Astrocyte (in vitro differentiated cells and primary cell): ENCODE measurements at regions not wholly inside any gene's neighbourhood (a gene's known extent, or its start where the extent isn't known, plus 50 kb on each side); places are given as distances from the start of the nearest gene placed in this dataset.

Source experiments
- DNase-seq: peaks from one replicate; pipeline ENCODE4 v3.0.0-alpha.2; 2010; ENCODE audit warnings: low read depth
- FAIRE-seq: peaks from 2 replicates; lab custom pipeline; 2011; peaks lifted over from hg19 to GRCh38; lab: Jason Lieb, UNC
- H2AFZ ChIP-seq: 2 replicates; pipeline ENCODE4 v1.6.0; 2012; ENCODE audit warnings: low read depth, low read length, inconsistent platforms
- H3K27ac ChIP-seq: 2 replicates; pipeline ENCODE4 v1.5.1; 2011; ENCODE audit warnings: low read depth, low read length, inconsistent platforms
- H3K27me3 ChIP-seq: 2 replicates; pipeline ENCODE4 v1.6.0; 2011; ENCODE audit warnings: low read length, inconsistent platforms; ENCODE audit not compliant: insufficient read depth
- H3K36me3 ChIP-seq: 2 replicates; pipeline ENCODE4 v1.5.1; 2011; ENCODE audit warnings: low read length, inconsistent platforms; ENCODE audit not compliant: insufficient read depth
- H3K4me1 ChIP-seq: 2 replicates; pipeline ENCODE4 v1.5.1; 2011; ENCODE audit warnings: low read length, inconsistent platforms; ENCODE audit not compliant: insufficient read depth
- H3K4me2 ChIP-seq: 2 replicates; pipeline ENCODE4 v1.6.0; 2012; ENCODE audit warnings: low read length, inconsistent platforms
- H3K4me3 ChIP-seq: 2 replicates; pipeline ENCODE4 v1.5.1; 2011; ENCODE audit warnings: low read depth, mild to moderate bottlenecking, low read length, inconsistent platforms; ENCODE audit not compliant: insufficient read depth
- H3K79me2 ChIP-seq: 2 replicates; pipeline ENCODE4 v1.6.0; 2012; ENCODE audit warnings: mild to moderate bottlenecking, low read length, inconsistent platforms; ENCODE audit not compliant: insufficient read depth
- H3K9ac ChIP-seq: 2 replicates; pipeline ENCODE4 v1.6.0; 2012; ENCODE audit warnings: mild to moderate bottlenecking, low read length, inconsistent platforms
- H3K9me3 ChIP-seq: 2 replicates; pipeline ENCODE4 v1.5.1; 2012; ENCODE audit warnings: low read depth, mild to moderate bottlenecking, low read length, inconsistent platforms; ENCODE audit not compliant: insufficient read depth
- H4K20me1 ChIP-seq: 2 replicates; pipeline ENCODE4 v1.6.0; 2012; ENCODE audit warnings: low read length, inconsistent platforms; ENCODE audit not compliant: insufficient read depth
- H3K27ac Mint-ChIP-seq: one replicate; pipeline ENCODE4 v1.8.0; 2021; ENCODE audit warnings: mild to moderate bottlenecking, mixed read lengths; ENCODE audit not compliant: unreplicated experiment
- H3K27me3 Mint-ChIP-seq: one replicate; pipeline ENCODE4 v1.8.0; 2021; ENCODE audit warnings: low read depth, mixed read lengths; ENCODE audit not compliant: unreplicated experiment
- H3K36me3 Mint-ChIP-seq: one replicate; pipeline ENCODE4 v1.8.0; 2021; ENCODE audit warnings: low read depth, mixed read lengths; ENCODE audit not compliant: unreplicated experiment
- H3K4me1 Mint-ChIP-seq: one replicate; pipeline ENCODE4 v1.8.0; 2021; ENCODE audit warnings: low read depth, mixed read lengths; ENCODE audit not compliant: unreplicated experiment
- H3K4me3 Mint-ChIP-seq: one replicate; pipeline ENCODE4 v1.8.0; 2021; ENCODE audit warnings: mild to moderate bottlenecking, moderate library complexity, mixed read lengths; ENCODE audit not compliant: unreplicated experiment
- H3K9me3 Mint-ChIP-seq: one replicate; pipeline ENCODE4 v1.8.0; 2021; ENCODE audit warnings: mild to moderate bottlenecking, mixed read lengths; ENCODE audit not compliant: unreplicated experiment
- CTCF ChIP-seq: IDR thresholded peaks from 2 replicates; pipeline ENCODE4 v1.5.1; 2011; ENCODE audit warnings: low read depth, mild to moderate bottlenecking, inconsistent platforms, low read length, moderate library complexity; ENCODE audit not compliant: insufficient read depth
- EZH2 ChIP-seq: IDR thresholded peaks from 2 replicates; pipeline ENCODE4 v1.6.1; 2012; ENCODE audit warnings: mild to moderate bottlenecking, low read length, inconsistent platforms; ENCODE audit not compliant: insufficient read depth

- no peaks in the 10 kb centered on the region for H3K79me2 ChIP-seq
- H3K9me3 ChIP-seq: no peaks in the 10 kb centered on the region
- no peak overlapping the region for H2AFZ ChIP-seq
- H3K9me3 Mint-ChIP-seq: peaks cover 3% of the 10 kb centered on the region
- H3K4me3 ChIP-seq: no peak overlapping the region
- FAIRE-seq: no peak
- DNase-seq: no peak
- H3K4me3 Mint-ChIP-seq: peak overlapping the region; percentile 34
- peaks cover 11% of the 10 kb centered on the region for H3K36me3 Mint-ChIP-seq
- no peak overlapping the region for H3K27ac ChIP-seq
- H3K4me1 Mint-ChIP-seq: peaks cover 43% of the 10 kb centered on the region
- peaks cover 3% of the 10 kb centered on the region for H3K27me3 Mint-ChIP-seq
- peaks cover 41% of the 10 kb centered on the region for H3K4me1 ChIP-seq
- no peak for TF ChIP-seq EZH2
- no peak for TF ChIP-seq CTCF
- H3K36me3 ChIP-seq: no peaks in the 10 kb centered on the region
- no peaks in the 10 kb centered on the region for H3K27me3 ChIP-seq
- H3K9ac ChIP-seq: no peak overlapping the region
- H3K27ac Mint-ChIP-seq: peak overlapping the region; percentile 69
- no peaks in the 10 kb centered on the region for H4K20me1 ChIP-seq
- H3K4me2 ChIP-seq: no peak overlapping the region
Observed at GRCh38 chr9:134553996-134554372, 87.6 kb upstream of the COL5A1 start.

GRCh38 chr9:134554373-134555093 is 87.1 kb upstream of the COL5A1 start:
- peak overlapping the region; percentile 23 for H3K4me2 ChIP-seq
- no peaks in the 10 kb centered on the region for H3K79me2 ChIP-seq
- TF ChIP-seq CTCF (no peak), EZH2 (no peak)
- no peak for DNase-seq
- H3K4me1 ChIP-seq: peaks cover 41% of the 10 kb centered on the region
- no peak overlapping the region for H3K27ac ChIP-seq
- H3K36me3 Mint-ChIP-seq: peaks cover 11% of the 10 kb centered on the region
- peaks cover 41% of the 10 kb centered on the region for H3K4me1 Mint-ChIP-seq
- no peaks in the 10 kb centered on the region for H3K36me3 ChIP-seq
- peak overlapping the region; percentile 92 for H3K27ac Mint-ChIP-seq
- peaks cover 7% of the 10 kb centered on the region for H3K27me3 Mint-ChIP-seq
- H2AFZ ChIP-seq: no peak overlapping the region
- peak overlapping the region; percentile 24 for H3K9ac ChIP-seq
- H4K20me1 ChIP-seq: no peaks in the 10 kb centered on the region
- no peaks in the 10 kb centered on the region for H3K27me3 ChIP-seq
- no peak overlapping the region for H3K4me3 Mint-ChIP-seq
- H3K9me3 ChIP-seq: no peaks in the 10 kb centered on the region
- H3K9me3 Mint-ChIP-seq: peaks cover 3% of the 10 kb centered on the region
- FAIRE-seq: no peak
- no peak overlapping the region for H3K4me3 ChIP-seq

GRCh38 chr9:134555094-134555650 is 86.4 kb upstream of the COL5A1 start:
- peaks cover 11% of the 10 kb centered on the region for H3K36me3 Mint-ChIP-seq
- no peaks in the 10 kb centered on the region for H3K9me3 ChIP-seq
- H3K9me3 Mint-ChIP-seq: peaks cover 3% of the 10 kb centered on the region
- H3K27me3 Mint-ChIP-seq: peaks cover 11% of the 10 kb centered on the region
- H2AFZ ChIP-seq: no peak overlapping the region
- no peak overlapping the region for H3K4me3 ChIP-seq
- H3K4me1 ChIP-seq: peaks cover 41% of the 10 kb centered on the region
- no peaks in the 10 kb centered on the region for H3K36me3 ChIP-seq
- peaks cover 41% of the 10 kb centered on the region for H3K4me1 Mint-ChIP-seq
- no peak overlapping the region for H3K27ac ChIP-seq
- no peak for TF ChIP-seq CTCF
- no peak for TF ChIP-seq EZH2
- no peak overlapping the region for H3K4me3 Mint-ChIP-seq
- FAIRE-seq: no peak
- peak; percentile 77 for DNase-seq
- peak overlapping the region; percentile 24 for H3K9ac ChIP-seq
- no peaks in the 10 kb centered on the region for H3K79me2 ChIP-seq
- H4K20me1 ChIP-seq: no peaks in the 10 kb centered on the region
- peak overlapping the region; percentile 23 for H3K4me2 ChIP-seq
- no peaks in the 10 kb centered on the region for H3K27me3 ChIP-seq
- peak overlapping the region; percentile 92 for H3K27ac Mint-ChIP-seq
